Sigmoid colon (tissue), 6 donors: ENCODE measurements at regions not wholly inside any gene's neighbourhood (a gene's known extent, or its start where the extent isn't known, plus 50 kb on each side); places are given as distances from the start of the nearest gene placed in this dataset.

ENCODE experiments used
- DNase-seq: peaks from one replicate; pipeline ENCODE4 v3.0.0-alpha.2; 2019
- H3K27ac ChIP-seq, 4 donors: fragments of 200-600 bp; sonication (generic); one replicate each; pipeline ENCODE4 v1.5.1; 2016 to 2019; ENCODE audit warnings: mild to moderate bottlenecking in 1 of 4
- H3K27me3 ChIP-seq, 3 donors: fragments of 200-600 bp; sonication (generic); one replicate each; pipeline ENCODE4 v1.5.1; 2019; ENCODE audit warnings: mild to moderate bottlenecking in 1 of 3
- H3K36me3 ChIP-seq, 4 donors: fragments of 200-600 bp; sonication (generic); one replicate each; pipeline ENCODE4 v1.5.1; 2016 to 2019
- H3K4me1 ChIP-seq, 4 donors: fragments of 200-600 bp; sonication (generic); one replicate each; pipeline ENCODE4 v1.5.1; 2017 to 2019
- H3K4me3 ChIP-seq, 4 donors: fragments of 200-600 bp; sonication (generic); one replicate each; pipeline ENCODE4 v1.5.1; 2017 to 2019; ENCODE audit warnings: mild to moderate bottlenecking in 2 of 4, moderate library complexity in 1 of 4
- H3K9me3 ChIP-seq, 4 donors: fragments of 200-600 bp in 3 of 4; sonication (generic) in 3 of 4; one replicate each; pipeline versions ENCODE4 v1.5.1 to v1.6.1; 2013 to 2019
- CTCF ChIP-seq, 4 experiments: fragments of 450-650 bp in 3 of 4; fragments of 200-600 bp in 1 of 4; IDR thresholded peaks; one replicate each; pipeline ENCODE4 v1.5.1; 2016 to 2019; ENCODE audit warnings: antibody characterized with exemption in 4 of 4, mild to moderate bottlenecking in 3 of 4, moderate library complexity in 2 of 4
- EP300 ChIP-seq, 4 donors: sonication (generic); formaldehyde crosslinking; IDR thresholded peaks; one replicate each; pipeline ENCODE4 v1.6.1; 2017; ENCODE audit warnings: antibody characterized with exemption in 4 of 4
- POLR2A ChIP-seq, 2 donors: fragments of 450-650 bp; IDR thresholded peaks; one replicate each; pipeline ENCODE4 v1.6.1; 2016; ENCODE audit warnings: antibody characterized with exemption in 2 of 2, mild to moderate bottlenecking in 2 of 2, moderate library complexity in 2 of 2
- POLR2AphosphoS5 ChIP-seq, 4 donors: sonication (generic); formaldehyde crosslinking; IDR thresholded peaks; one replicate each; pipeline ENCODE4 v1.6.1; 2017; ENCODE audit warnings: antibody characterized with exemption in 4 of 4
- WGBS, 2 donors: extraction: QIAGEN DNeasy Blood & Tissue Kit; methylation state at CpG; one replicate each; pipeline ENCODE4 v1.1.7; 2013; 5-methylcytosine and 5-hydroxymethylcytosine counted together
- intact Hi-C: fragments of 100-400 bp; cut with DNase I; formaldehyde crosslinking; loops from one replicate; pipeline ENCODE4 v1.15.1; 2023
- donor health status: healthy with polysubstance abuse.
- donor health status: healthy.

DNA sequence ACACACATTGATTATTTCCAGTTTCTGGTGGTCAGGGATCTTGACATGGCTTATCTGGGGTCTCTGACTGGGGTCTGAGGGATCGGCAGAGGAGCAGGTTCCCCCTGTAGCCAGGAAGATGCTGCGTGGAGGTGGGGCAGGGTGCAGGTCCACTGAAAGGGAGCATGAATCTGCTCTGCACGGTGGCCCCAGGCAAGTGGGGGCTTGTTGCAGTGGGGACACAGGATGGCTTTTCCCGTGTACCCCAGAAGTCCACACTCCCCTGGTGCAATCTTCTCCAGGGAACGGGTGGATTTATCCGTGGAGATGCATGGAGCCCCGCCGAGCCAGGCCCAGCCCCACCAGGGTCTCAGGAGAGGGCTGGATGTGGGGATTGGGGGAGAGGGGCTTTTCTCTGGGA, 210.4 kb upstream of the C14orf180 start:
- 72 to 79% methylated on average over 8 of the region's 8 CpGs for WGBS, 2 donors
- no peak overlapping the region for H3K27ac ChIP-seq
- intact Hi-C loops: no loop called here
- no peaks in the 10 kb centered on the region for H3K36me3 ChIP-seq
- H3K27me3 ChIP-seq: peaks cover 0 to 18% (median 0%) of the 10 kb centered on the region in 3 donors
- no peaks in the 10 kb centered on the region for H3K4me1 ChIP-seq
- H3K4me3 ChIP-seq: no peak overlapping the region
- no peaks in the 10 kb centered on the region for H3K9me3 ChIP-seq
- no peak for DNase-seq
- TF ChIP-seq POLR2AphosphoS5 (IDR thresholded peaks at IDR 0.05): no peak
- no peak for TF ChIP-seq EP300 (IDR thresholded peaks at IDR 0.05)
- no peak for TF ChIP-seq POLR2A (IDR thresholded peaks at IDR 0.05)
- no peak for TF ChIP-seq CTCF (IDR thresholded peaks at IDR 0.05)

DNA sequence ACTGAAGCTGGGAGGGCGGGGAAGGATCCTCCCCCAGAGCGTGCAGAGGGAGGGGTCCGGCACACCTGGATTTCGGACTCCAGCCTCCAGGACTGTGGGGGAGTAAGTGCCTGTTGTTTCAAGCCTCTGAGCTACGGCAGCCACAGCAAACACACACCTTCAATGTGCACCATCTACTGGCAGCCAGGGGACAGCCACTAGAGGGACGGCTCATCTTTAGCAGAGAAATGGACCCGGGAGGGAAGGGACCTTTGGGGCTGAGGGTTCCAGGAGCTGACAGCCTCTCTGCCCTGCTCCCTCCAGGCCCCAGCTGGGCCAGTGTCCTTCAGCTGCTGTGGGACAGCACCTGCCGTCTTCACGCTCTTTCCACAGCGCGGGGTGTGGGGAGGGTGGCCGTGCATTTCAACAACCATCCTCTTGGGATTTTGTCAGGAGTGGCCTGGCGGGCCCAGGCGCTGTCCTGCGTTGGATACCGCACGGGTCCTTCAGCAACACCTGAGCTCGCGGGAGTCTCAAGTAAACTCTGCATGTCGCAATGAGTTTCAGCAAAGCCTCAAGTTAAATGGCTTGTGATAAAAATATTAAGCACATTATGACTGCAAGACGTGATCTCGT, 209.2 kb upstream of the C14orf180 start:
- TF ChIP-seq POLR2AphosphoS5 (IDR thresholded peaks at IDR 0.05): no peak
- peak in 2 of 4 experiments; percentile 17 to 25 for TF ChIP-seq CTCF (IDR thresholded peaks at IDR 0.05)
- H3K27me3 ChIP-seq: peaks cover 0 to 25% (median 0%) of the 10 kb centered on the region in 3 donors
- H3K36me3 ChIP-seq: no peaks in the 10 kb centered on the region
- H3K9me3 ChIP-seq: no peaks in the 10 kb centered on the region
- no peak for DNase-seq
- no peak overlapping the region for H3K27ac ChIP-seq
- 41 to 67% methylated on average over 22 of the region's 22 CpGs for WGBS, 2 donors
- intact Hi-C loops: no loop called here
- no peaks in the 10 kb centered on the region for H3K4me1 ChIP-seq
- no peak overlapping the region for H3K4me3 ChIP-seq

GRCh38 chr14:104371031-104371430, 208.5 kb upstream of the C14orf180 start:
- no peaks in the 10 kb centered on the region for H3K4me1 ChIP-seq
- H3K4me3 ChIP-seq: no peak overlapping the region
- H3K9me3 ChIP-seq: no peaks in the 10 kb centered on the region
- TF ChIP-seq EP300 (IDR thresholded peaks at IDR 0.05) (no peak), CTCF (IDR thresholded peaks at IDR 0.05) (no peak), POLR2A (IDR thresholded peaks at IDR 0.05) (no peak), POLR2AphosphoS5 (IDR thresholded peaks at IDR 0.05) (no peak)
- no peak for DNase-seq
- WGBS, 2 donors: 82 to 85% methylated on average over 15 of the region's 15 CpGs
- intact Hi-C loops: no loop called here
- no peaks in the 10 kb centered on the region for H3K36me3 ChIP-seq
- H3K27ac ChIP-seq: no peak overlapping the region
- H3K27me3 ChIP-seq: peaks cover 0 to 25% (median 0%) of the 10 kb centered on the region in 3 donors

GRCh38 chr14:104371917-104372316, 207.6 kb upstream of the C14orf180 start:
- TF ChIP-seq POLR2AphosphoS5 (IDR thresholded peaks at IDR 0.05) (no peak), CTCF (IDR thresholded peaks at IDR 0.05) (no peak), EP300 (IDR thresholded peaks at IDR 0.05) (no peak), POLR2A (IDR thresholded peaks at IDR 0.05) (no peak)
- 89 to 91% methylated on average over 6 of the region's 6 CpGs for WGBS, 2 donors
- no peaks in the 10 kb centered on the region for H3K4me1 ChIP-seq
- no peak overlapping the region for H3K4me3 ChIP-seq
- no peaks in the 10 kb centered on the region for H3K9me3 ChIP-seq
- intact Hi-C loops: no loop called here
- no peak overlapping the region for H3K27ac ChIP-seq
- peaks cover 0 to 25% (median 0%) of the 10 kb centered on the region in 3 donors for H3K27me3 ChIP-seq
- DNase-seq: no peak
- H3K36me3 ChIP-seq: no peaks in the 10 kb centered on the region
